GM23338 (cell line): ENCODE measurements at regions not wholly inside any gene's neighbourhood (a gene's known extent, or its start where the extent isn't known, plus 50 kb on each side); places are given as distances from the start of the nearest gene placed in this dataset.

ENCODE experiments used
- ATAC-seq: fragments of 200-7000 bp; cut with Tn5 transposase; 3 replicates; pipeline ENCODE4 v1.9.1; 2020
- DNase-seq: peaks from one replicate; pipeline ENCODE4 v3.0.0-alpha.2; 2015; ENCODE audit warnings: low spot score
- H2AFZ ChIP-seq: fragments of 200-600 bp; sonication (generic); 2 replicates; pipeline ENCODE4 v1.8.0; 2016; ENCODE audit warnings: antibody characterized with exemption, mild to moderate bottlenecking, moderate library complexity
- H3F3A ChIP-seq: fragments of 200-600 bp; sonication (generic); replicated peaks from 2 replicates; pipeline ENCODE4 v1.8.0; 2017; ENCODE audit warnings: antibody characterized with exemption, mixed run types, low read depth
- H3K27ac ChIP-seq: fragments of 200-600 bp; sonication (generic); 2 replicates; pipeline ENCODE4 v1.6.1; 2016; ENCODE audit warnings: low read depth
- H3K27me3 ChIP-seq: fragments of 200-600 bp; sonication (generic); 2 replicates; pipeline ENCODE4 v1.8.0; 2016; ENCODE audit warnings: mild to moderate bottlenecking, mixed run types, moderate library complexity; ENCODE audit not compliant: insufficient read depth
- H3K36me3 ChIP-seq: fragments of 200-600 bp; sonication (generic); 2 replicates; pipeline ENCODE4 v1.8.0; 2016; ENCODE audit warnings: mild to moderate bottlenecking; ENCODE audit not compliant: insufficient read depth
- H3K4me1 ChIP-seq: fragments of 200-600 bp; sonication (generic); 2 replicates; pipeline ENCODE4 v1.8.0; 2016; ENCODE audit warnings: mild to moderate bottlenecking, moderate library complexity; ENCODE audit not compliant: insufficient read depth
- H3K4me2 ChIP-seq: fragments of 200-600 bp; sonication (generic); 2 replicates; pipeline ENCODE4 v1.7.1; 2017; ENCODE audit warnings: mixed run types
- H3K4me3 ChIP-seq: fragments of 200-600 bp; sonication (generic); 2 replicates; pipeline ENCODE4 v1.6.1; 2016; ENCODE audit warnings: mixed run types
- H3K79me2 ChIP-seq: fragments of 200-600 bp; sonication (generic); replicated peaks from 2 replicates; pipeline ENCODE4 v1.8.0; 2017; ENCODE audit warnings: mild to moderate bottlenecking; ENCODE audit not compliant: insufficient read depth
- H3K9me2 ChIP-seq: fragments of 200-600 bp; sonication (generic); 2 replicates; pipeline ENCODE4 v1.8.0; 2017; ENCODE audit not compliant: insufficient read depth
- H4K20me1 ChIP-seq: fragments of 200-600 bp; sonication (generic); replicated peaks from 2 replicates; pipeline ENCODE4 v1.8.0; 2017; ENCODE audit warnings: mild to moderate bottlenecking; ENCODE audit not compliant: insufficient read depth
- H3K27ac Mint-ChIP-seq: 2 replicates; pipeline ENCODE4 v1.8.0; 2020; ENCODE audit warnings: inconsistent platforms, mild to moderate bottlenecking, moderate library complexity, mixed read lengths
- H3K27me3 Mint-ChIP-seq: 3 replicates; pipeline ENCODE4 v1.8.0; 2022; ENCODE audit warnings: low read depth, mild to moderate bottlenecking, moderate library complexity, mixed read lengths, inconsistent platforms; ENCODE audit not compliant: insufficient read depth, poor library complexity
- H3K36me3 Mint-ChIP-seq: 3 replicates; pipeline ENCODE4 v1.8.0; 2021; ENCODE audit warnings: low read depth, mild to moderate bottlenecking, inconsistent platforms, moderate library complexity, mixed read lengths
- H3K4me1 Mint-ChIP-seq: 3 replicates; pipeline ENCODE4 v1.8.0; 2020; ENCODE audit warnings: mild to moderate bottlenecking, inconsistent platforms, mixed read lengths
- H3K4me3 Mint-ChIP-seq: 3 replicates; pipeline ENCODE4 v1.8.0; 2021; ENCODE audit warnings: moderate library complexity, mild to moderate bottlenecking, inconsistent platforms, mixed read lengths
- H3K9me3 Mint-ChIP-seq: 3 replicates; pipeline ENCODE4 v1.8.0; 2020; ENCODE audit warnings: moderate library complexity, mild to moderate bottlenecking, inconsistent platforms, mixed read lengths
- CREB1 ChIP-seq: fragments of 250-450 bp; sonication (Bioruptor Pico); IDR thresholded peaks from 2 replicates; pipeline ENCODE4 v1.5.0; 2020; ENCODE audit warnings: low read depth, mild to moderate bottlenecking, moderate library complexity
- CTCF ChIP-seq, 2 experiments: fragments of 200-600 bp in 1 of 2; sonication (generic) in 1 of 2; conservative IDR thresholded peaks; 2 replicates each; pipeline versions ENCODE4 v1.5.1 to v1.6.1; 2016 to 2017; ENCODE audit warnings: antibody characterized with exemption in 2 of 2, low read depth in 2 of 2, mild to moderate bottlenecking in 2 of 2, moderate library complexity in 1 of 2
- ETS1 ChIP-seq: IDR thresholded peaks from 2 replicates; pipeline ENCODE4 v1.6.1; 2016; ENCODE audit warnings: antibody characterized with exemption
- EZH2 ChIP-seq: fragments of 200-600 bp; sonication (generic); IDR thresholded peaks from one replicate; pipeline ENCODE4 v1.8.0; 2017; ENCODE audit warnings: antibody characterized with exemption, mild to moderate bottlenecking, low read depth; ENCODE audit not compliant: unreplicated experiment
- EZH2phosphoT487 ChIP-seq: fragments of 200-600 bp; sonication (generic); IDR thresholded peaks from one replicate; pipeline ENCODE4 v1.8.1; 2018; ENCODE audit warnings: antibody characterized with exemption; ENCODE audit not compliant: unreplicated experiment
- JUNB ChIP-seq: IDR thresholded peaks from one replicate; pipeline ENCODE4 v1.6.1; 2016; ENCODE audit warnings: antibody characterized with exemption; ENCODE audit not compliant: unreplicated experiment
- NANOG ChIP-seq: IDR thresholded peaks from 2 replicates; pipeline ENCODE4 v1.6.1; 2016; ENCODE audit warnings: antibody characterized with exemption, borderline replicate concordance
- POLR2AphosphoS5 ChIP-seq: IDR thresholded peaks from 2 replicates; pipeline ENCODE4 v1.6.1; 2016; ENCODE audit warnings: antibody characterized with exemption, low read depth
- REST ChIP-seq: IDR thresholded peaks from one replicate; pipeline ENCODE4 v1.6.1; 2018; ENCODE audit warnings: antibody characterized with exemption; ENCODE audit not compliant: unreplicated experiment
- STAT1 ChIP-seq: IDR thresholded peaks from one replicate; pipeline ENCODE4 v1.6.1; 2016; ENCODE audit warnings: antibody characterized with exemption; ENCODE audit not compliant: unreplicated experiment
- ZNF114 ChIP-seq: fragments of 250-450 bp; sonication (Bioruptor Pico); IDR thresholded peaks from 2 replicates; pipeline ENCODE4 v1.5.0; 2020; ENCODE audit warnings: mild to moderate bottlenecking, moderate library complexity
- ZNF331 ChIP-seq: fragments of 250-450 bp; sonication (Bioruptor Pico); IDR thresholded peaks from 2 replicates; pipeline ENCODE4 v1.5.0; 2020; ENCODE audit warnings: low read depth, mild to moderate bottlenecking, moderate library complexity

- Histone ChIP-seq H3K27ac (no peak overlapping the region), H3K27me3 (no peaks in the 10 kb centered on the region), H3K4me3 (no peak overlapping the region), H3F3A (no peaks in the 10 kb centered on the region), H3K4me1 (no peaks in the 10 kb centered on the region), H3K9me2 (peaks cover 8% of the 10 kb centered on the region; the same call in 1 of the 2 replicates), H3K79me2 (no peaks in the 10 kb centered on the region), H3K4me2 (no peak overlapping the region), H3K36me3 (no peaks in the 10 kb centered on the region), H4K20me1 (no peaks in the 10 kb centered on the region), H2AFZ (no peak overlapping the region)
- Mint-ChIP-seq H3K36me3 (peaks cover 6% of the 10 kb centered on the region; the same call in 1 of the 3 replicates), H3K4me1 (no peaks in the 10 kb centered on the region), H3K27ac (no peak overlapping the region), H3K9me3 (peaks cover 13% of the 10 kb centered on the region; the same call in 2 of the 3 replicates), H3K27me3 (peaks cover 3% of the 10 kb centered on the region), H3K4me3 (no peak overlapping the region)
- TF ChIP-seq ETS1 (no peak), JUNB (no peak), CTCF (conservative IDR thresholded peaks at IDR 0.05; ENCODE audit: low read depth in 2 of 2) (peak; percentile 33 to 55), REST (no peak)
- DNase-seq = peak; percentile 16
- no peak for ATAC-seq
Observed at GRCh38 chr12:114935658-114936057, 251.7 kb upstream of the TBX3 start.

- H3K27ac ChIP-seq = no peak overlapping the region
- H3K4me2 ChIP-seq = no peak overlapping the region
- TF ChIP-seq JUNB (no peak), ZNF331 (CRISPR knock-in tag) (no peak), NANOG (no peak), EZH2 (no peak), ZNF114 (CRISPR knock-in tag) (no peak), EZH2phosphoT487 (no peak), REST (no peak), CREB1 (CRISPR knock-in tag) (no peak), POLR2AphosphoS5 (no peak), STAT1 (no peak)
Observed at GRCh38 chr12:114933428-114934160, 249.6 kb upstream of the TBX3 start.

More at GRCh38 chr12:114933428-114934160, 249.6 kb upstream of the TBX3 start:
- Mint-ChIP-seq H3K27me3 (peaks cover 3% of the 10 kb centered on the region), H3K27ac (no peak overlapping the region), H3K4me1 (no peaks in the 10 kb centered on the region; the same call in 2 of the 3 replicates), H3K36me3 (peaks cover 6% of the 10 kb centered on the region; the same call in 1 of the 3 replicates), H3K4me3 (no peak overlapping the region), H3K9me3 (peaks cover 7% of the 10 kb centered on the region; the same call in 2 of the 3 replicates)
- Histone ChIP-seq H3K79me2 (no peaks in the 10 kb centered on the region), H3K27me3 (no peaks in the 10 kb centered on the region), H2AFZ (no peak overlapping the region), H3K36me3 (no peaks in the 10 kb centered on the region), H3K4me1 (no peaks in the 10 kb centered on the region), H3K9me2 (0 out of 2 replicates have a peak, but pooled peaks cover 8% of the 10 kb centered on the region), H3F3A (no peaks in the 10 kb centered on the region), H4K20me1 (no peaks in the 10 kb centered on the region), H3K4me3 (no peak overlapping the region)
- no peak for ATAC-seq
- DNase-seq = no peak
